HL-60 (cell line): ENCODE measurements at regions not wholly inside any gene's neighbourhood (a gene's known extent, or its start where the extent isn't known, plus 50 kb on each side); places are given as distances from the start of the nearest gene placed in this dataset.

Experiments used
- CTCF ChIP-seq: IDR thresholded peaks from one replicate; pipeline ENCODE4 v1.5.1; 2011; ENCODE audit warnings: low read length, control low read depth, inconsistent platforms; ENCODE audit not compliant: insufficient read depth
- SPI1 ChIP-seq: IDR thresholded peaks from 2 replicates; pipeline ENCODE4 v1.6.1; 2012; ENCODE audit warnings: low read depth, mild to moderate bottlenecking, borderline replicate concordance

GRCh38 chr17:73929860-73930430 lies 273.5 kb upstream of the RPL38 start:
- no peak for TF ChIP-seq CTCF
- TF ChIP-seq SPI1, result no peak
